Skin epidermis (tissue), 12 donors: ENCODE measurements at regions not wholly inside any gene's neighbourhood (a gene's known extent, or its start where the extent isn't known, plus 50 kb on each side); places are given as distances from the start of the nearest gene placed in this dataset.

ENCODE experiments used
- H3K27ac ChIP-seq, 21 experiments: fragments of 200-600 bp; sonication (generic) in 11 of 21; one replicate each; pipeline ENCODE4 v1.5.0; 2020; ENCODE audit warnings: mild to moderate bottlenecking in 3 of 21, inconsistent platforms in 2 of 21, moderate library complexity in 2 of 21
- H3K4me3 ChIP-seq, 7 experiments: fragments of 200-600 bp; sonication (generic) in 2 of 7; one replicate each; pipeline ENCODE4 v1.5.0; 2020; ENCODE audit warnings: inconsistent platforms in 2 of 7, mild to moderate bottlenecking in 2 of 7, moderate library complexity in 1 of 7

DNA sequence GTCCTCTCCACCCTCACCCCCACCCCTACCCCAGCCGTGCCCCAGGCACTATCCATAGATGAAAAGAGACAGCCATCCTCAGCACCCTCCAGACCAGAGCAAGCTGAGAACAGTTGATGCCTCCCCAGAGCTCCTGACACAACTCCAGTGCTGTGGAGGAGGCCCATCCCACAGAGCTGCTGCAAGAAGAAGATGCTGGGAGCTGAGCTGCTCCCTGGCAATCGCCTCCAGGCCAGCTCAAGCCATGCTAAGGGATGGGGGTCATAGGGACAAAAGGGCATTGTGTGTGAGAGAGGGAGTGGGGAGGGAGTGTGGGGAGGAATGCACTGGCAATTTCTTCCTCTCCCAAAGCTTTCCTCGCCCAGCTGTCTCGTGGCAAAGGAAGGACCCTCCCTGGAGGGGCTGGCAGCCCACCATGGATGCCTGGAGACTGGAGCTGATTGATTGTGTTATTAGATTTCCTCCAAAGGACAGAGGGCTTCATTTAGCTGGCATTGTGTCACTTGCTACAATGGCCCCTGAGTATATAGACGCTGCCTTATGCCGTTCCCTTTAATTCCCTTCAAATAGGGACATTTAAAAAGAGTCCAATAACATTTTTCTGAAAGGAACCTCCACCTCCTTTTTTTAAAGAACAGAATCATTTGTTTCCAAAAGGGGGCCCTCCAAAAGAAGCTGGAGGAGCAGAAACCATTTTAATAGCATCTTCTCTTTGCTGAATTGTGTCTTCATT is 476.4 kb downstream of the FOXO1 start:
- Histone ChIP-seq H3K4me3 (no peak overlapping the region), H3K27ac (peak overlapping the region in 19 of 21 experiments; percentile 30 to 92 (median 72))

DNA sequence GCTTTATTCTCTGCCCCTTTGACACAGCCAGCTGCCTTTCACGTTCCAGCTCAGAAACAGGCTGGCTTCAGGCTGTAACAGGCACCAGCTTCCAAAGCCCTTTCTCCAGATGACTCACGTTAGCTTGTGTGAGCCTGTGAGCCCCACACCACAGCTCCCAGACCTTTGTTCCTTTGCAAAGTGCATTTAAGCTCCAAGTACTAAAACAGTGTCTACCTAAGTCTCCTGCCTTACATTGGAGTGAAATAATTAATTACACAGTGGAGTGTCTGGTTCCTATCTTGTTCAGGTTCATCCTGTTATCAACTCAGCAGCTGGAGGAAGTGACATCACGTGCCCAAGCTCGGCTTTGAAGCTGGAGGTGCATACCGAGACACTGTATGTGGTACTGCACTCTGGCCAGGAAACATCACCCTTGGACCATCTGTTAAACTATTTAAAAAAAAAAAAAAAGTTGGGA is 475.8 kb downstream of the FOXO1 start:
- Histone ChIP-seq H3K4me3 (no peak overlapping the region), H3K27ac (peak overlapping the region in 19 of 21 experiments; percentile 39 to 92 (median 72))

DNA sequence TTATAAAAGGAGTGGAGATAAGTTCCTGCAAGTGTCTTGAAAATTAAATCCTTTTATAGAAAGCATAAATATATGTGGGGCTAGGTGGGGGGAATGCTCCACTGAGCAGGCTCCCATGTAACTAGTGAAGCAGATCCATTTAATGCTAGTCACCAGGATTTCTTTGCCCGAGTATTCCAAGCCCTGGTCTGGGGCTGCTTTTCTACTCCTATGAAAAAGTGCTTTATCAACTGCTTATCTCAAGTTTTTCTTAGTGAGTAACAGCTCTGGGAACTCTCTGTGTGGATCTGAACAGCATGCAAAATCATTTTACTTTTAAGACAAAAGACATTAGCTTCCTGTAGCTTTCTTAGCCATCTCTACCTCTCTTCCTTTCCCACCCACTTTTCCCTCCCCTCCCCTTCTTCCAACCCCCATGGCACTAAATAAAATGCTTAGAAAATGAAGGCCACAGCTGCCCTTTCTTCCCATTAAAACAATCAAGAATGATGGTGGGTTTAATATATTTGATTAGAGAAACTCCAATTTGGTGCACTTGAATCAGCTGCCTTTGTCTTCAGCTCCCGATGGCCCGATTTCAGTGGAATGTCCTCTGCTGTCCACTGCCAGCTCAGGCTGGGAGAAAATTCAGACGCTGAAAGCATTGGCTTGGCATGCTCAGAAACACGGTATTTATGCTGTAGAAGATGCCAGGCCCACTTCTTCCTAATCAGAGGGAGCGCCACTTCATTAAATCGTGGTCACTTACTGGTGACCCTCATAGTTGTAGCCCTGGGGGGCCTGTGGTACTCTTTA is 475.1 kb downstream of the FOXO1 start:
- peak overlapping the region in 18 of 21 experiments; percentile 14 to 92 (median 74) for H3K27ac ChIP-seq
- H3K4me3 ChIP-seq = no peak overlapping the region

DNA sequence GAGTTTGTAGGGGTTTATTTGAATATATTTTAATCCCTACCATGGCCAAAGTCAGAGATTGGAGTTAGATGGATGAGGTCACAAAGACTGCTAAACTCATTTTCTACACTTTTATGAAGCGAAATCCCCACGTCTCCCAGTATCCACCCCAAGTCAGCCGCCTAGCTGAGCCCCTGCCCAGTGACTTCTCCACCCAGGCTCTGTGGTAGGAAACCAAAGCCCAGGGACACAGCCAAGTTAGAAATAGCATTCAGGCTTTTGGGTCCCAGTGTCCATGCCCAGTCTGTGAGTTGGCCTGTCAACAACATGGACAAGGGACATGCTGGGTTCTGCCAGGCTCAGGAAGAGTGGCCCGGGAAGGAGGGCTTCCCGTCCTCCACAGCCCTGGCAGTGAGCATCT is 474.0 kb downstream of the FOXO1 start:
- Histone ChIP-seq H3K4me3 (no peak overlapping the region), H3K27ac (peak overlapping the region in 18 of 21 experiments; percentile 26 to 92 (median 80))

DNA sequence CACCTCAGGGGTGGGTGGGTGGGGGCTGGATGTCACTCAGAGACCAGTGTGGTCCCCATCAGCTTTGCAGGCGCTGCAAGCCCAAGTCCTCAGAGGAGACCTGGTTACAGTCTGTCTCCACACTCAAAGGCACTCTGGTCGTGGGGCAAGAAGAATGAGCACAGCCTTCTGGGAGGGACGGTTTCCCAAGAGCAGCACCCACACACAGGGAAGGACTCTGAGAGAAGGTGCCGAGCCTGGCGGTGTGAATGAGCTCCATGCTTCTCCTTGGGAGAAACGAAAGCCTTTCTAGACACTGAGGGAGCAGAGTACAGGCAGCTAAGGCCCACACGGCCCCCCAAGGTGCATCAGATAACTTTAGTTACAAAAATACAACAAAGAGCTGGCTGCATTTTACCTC is 473.6 kb downstream of the FOXO1 start:
- Histone ChIP-seq H3K27ac (peak overlapping the region in 19 of 21 experiments; percentile 11 to 92 (median 76)), H3K4me3 (no peak overlapping the region)

DNA sequence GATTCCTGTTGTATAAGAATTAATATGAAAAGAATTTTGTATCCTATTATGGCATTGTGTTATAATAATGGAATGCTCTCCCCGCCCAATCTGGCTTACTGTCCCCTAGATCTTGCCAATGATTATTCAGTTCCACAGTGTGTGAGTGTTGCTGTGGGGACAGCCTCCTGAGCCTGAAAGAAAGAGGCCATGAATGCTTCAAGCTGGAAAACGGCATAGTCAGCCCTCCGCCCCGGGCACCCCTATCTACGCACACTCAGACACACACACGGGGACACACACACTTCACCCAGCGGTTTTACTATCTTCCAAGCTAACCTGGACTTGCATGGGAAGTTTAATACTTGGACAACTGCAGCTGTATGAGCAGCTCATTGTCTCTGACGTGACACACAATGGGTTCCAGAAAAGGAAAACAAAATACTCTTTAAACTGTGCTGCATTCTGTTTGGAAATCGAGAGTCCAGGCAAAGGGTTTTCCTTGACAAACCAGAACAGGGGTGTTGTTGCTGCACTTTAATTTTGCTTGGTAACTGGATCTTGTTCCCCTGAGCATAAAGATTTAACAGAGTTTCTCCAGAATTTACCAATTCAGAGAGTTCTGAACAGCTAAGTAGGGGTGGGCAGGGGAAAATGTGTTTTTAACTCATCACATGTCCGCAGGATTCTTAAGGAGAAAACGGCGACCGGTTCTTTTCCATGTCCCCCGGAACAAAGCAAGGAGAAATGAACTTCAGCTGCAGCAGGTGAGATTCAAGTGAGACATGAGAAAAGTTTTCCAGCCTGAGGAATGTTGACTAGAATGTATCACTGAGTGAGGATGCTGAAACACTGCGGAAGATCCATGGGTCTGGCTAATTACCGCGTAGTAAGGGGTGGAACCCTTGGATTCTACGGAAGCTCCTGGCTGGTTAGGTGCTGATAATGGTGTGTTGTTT is 472.9 kb downstream of the FOXO1 start:
- peak overlapping the region in 1 of 7 experiments; percentile 3 for H3K4me3 ChIP-seq
- peak overlapping the region in 19 of 21 experiments; percentile 11 to 92 (median 76) for H3K27ac ChIP-seq

DNA sequence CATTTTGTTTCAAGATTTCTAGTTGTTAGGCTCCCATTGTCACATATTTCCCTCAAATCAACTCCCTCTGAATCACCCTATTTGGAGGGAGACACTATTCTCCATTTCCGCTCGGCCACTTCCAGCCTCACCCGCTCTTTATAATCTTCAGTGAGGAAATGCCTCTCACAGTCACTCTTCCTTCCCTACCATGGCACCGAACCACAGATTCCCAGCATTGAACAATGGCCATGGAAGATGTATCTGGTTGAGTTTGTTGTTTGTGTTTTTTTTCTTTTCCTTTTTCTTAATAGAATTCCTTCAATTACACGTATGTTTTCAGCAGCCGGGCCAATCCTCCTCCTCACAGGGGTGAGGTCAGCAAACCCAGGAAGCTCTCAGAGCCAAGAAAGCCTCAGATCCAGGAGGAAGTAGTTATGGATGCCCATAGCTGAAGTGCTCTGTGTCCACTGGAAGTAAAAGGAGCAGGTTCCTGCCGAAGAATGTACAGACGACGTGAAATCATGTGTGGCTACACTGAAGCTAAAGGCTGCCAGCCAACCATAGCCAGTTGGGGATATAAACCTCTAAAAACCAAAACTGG is 472.1 kb downstream of the FOXO1 start:
- peak overlapping the region in 1 of 7 experiments; percentile 3 for H3K4me3 ChIP-seq
- H3K27ac ChIP-seq = peak overlapping the region in 16 of 21 experiments; percentile 7 to 92 (median 78)

DNA sequence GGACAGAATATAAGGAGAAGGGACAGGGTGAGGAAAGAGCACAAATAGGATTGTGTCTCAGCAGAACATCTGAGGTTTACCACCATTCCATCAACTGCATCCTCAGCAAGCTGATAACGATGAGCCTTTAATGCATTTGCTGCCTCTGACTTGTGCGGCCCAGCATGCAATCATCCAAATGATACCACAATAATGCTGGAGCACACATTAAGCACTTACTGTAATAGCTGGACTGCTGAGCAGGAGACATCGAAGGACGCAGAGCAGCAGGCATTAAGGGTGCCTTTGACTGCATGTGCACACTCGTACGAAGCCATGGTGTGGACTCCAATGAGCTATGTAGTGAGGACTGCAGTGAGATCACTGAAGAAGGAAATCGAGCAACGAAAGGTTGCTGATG is 469.4 kb downstream of the FOXO1 start:
- H3K27ac ChIP-seq = no peak overlapping the region

DNA sequence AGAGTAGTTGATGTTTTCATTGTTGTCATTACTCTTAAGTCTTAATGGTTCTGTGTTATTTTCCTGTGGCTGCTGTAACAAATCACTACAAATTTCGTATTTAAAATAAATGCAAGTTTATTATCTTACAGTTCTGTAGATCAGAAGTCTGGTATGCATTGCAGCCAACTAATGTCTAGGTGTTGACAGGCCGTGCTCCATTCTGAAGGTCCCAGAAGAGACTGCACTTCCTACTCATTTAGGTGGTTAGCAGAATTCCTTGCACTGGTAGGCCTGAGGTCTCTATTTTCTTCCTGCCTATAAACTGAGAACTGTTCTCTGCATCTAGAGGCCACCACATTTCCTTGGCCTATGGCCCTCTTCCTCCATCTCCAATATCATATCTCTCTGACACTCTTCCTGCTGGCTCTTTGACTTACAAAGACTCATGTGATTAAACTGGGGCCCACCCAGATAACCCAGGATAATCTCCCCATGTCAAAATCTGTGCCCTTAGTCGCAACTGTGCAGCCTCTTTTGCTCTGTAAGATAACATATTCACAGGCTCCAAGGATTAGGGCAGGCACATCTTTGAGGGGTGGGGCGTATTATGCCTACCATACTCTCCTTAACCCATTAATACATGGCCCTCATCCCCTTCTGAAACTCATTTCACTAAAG is 468.4 kb downstream of the FOXO1 start:
- Histone ChIP-seq H3K4me3 (no peak overlapping the region), H3K27ac (no peak overlapping the region)

More for the DNA sequence above, 469.4 kb downstream of the FOXO1 start:
- no peak overlapping the region for H3K4me3 ChIP-seq

DNA sequence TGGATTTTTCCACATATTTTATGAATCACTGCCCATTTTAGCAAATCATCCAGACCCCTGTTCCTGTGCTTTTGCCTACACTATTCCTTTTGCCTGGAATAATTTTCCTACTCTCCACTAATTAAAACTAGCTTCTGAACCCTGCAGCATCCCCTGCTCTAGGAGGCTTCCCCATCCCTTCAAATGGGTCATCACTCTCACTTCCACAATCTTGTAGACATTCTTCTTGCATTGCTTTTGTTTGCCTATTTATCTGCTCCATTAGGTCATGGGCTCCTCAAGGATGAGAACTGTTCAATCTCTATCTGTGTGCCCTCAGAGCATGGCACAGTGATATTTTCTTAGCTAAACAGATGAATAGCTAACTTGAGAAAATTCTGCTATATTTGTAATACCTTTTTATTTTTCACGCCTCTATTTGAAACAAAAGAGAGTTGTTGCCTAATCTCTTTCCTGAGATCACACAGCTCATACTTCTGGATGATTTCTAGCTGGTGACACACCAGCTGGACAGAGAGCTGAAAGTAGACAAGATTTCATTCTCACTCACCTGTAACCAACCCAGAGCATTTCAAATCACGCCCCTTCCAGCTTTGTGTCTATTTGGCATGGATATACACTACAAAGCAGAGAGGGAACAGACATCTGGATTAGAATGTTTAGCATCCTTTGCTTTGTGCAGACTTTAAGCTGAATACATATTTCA is 466.0 kb downstream of the FOXO1 start:
- H3K27ac ChIP-seq = no peak overlapping the region
- no peak overlapping the region for H3K4me3 ChIP-seq

DNA sequence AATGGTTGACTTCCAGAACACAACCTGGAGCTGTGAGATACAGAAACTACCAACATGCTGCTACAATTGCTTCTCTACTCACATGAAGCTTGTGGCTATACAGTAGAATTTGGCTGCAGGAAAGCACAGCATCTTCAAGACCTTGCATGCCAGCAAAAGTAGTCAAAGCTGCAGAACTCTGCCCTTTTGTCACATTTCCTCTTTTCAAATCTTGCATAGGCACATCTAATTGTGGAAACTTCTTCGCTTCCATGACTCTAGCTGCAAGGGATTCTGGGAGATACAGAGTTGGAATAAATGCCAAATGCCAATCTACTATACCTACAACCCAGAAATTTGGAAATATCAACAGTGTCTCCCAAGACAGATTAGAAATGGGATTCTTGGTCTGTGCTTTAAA is 462.2 kb downstream of the FOXO1 start:
- Histone ChIP-seq H3K27ac (peak overlapping the region in 2 of 21 experiments; percentile 4 to 24), H3K4me3 (no peak overlapping the region)

DNA sequence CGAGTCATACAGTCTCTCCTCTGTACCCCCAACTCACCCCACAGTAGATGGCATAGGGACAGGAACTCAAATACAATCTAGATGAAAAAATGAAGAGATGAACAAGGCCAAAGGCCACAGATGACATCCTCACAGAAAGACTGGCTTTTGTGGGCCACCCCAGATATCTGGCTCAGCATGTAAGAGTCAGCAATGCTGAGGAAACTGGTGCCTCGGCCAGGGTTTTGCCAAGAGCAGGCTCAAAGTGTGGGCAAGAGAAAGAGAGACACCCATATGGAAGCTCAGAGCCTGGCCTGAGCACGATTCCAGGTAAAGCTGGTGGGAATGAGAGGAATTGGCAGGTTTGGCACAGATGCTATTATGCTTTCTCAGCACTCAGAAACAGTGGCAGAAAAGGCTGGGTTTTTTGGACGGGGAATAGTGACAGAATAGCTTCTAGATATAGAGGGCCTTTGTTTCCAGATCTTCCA is 460.6 kb downstream of the FOXO1 start:
- no peak overlapping the region for H3K4me3 ChIP-seq
- peak overlapping the region in 19 of 21 experiments; percentile 18 to 90 (median 75) for H3K27ac ChIP-seq

DNA sequence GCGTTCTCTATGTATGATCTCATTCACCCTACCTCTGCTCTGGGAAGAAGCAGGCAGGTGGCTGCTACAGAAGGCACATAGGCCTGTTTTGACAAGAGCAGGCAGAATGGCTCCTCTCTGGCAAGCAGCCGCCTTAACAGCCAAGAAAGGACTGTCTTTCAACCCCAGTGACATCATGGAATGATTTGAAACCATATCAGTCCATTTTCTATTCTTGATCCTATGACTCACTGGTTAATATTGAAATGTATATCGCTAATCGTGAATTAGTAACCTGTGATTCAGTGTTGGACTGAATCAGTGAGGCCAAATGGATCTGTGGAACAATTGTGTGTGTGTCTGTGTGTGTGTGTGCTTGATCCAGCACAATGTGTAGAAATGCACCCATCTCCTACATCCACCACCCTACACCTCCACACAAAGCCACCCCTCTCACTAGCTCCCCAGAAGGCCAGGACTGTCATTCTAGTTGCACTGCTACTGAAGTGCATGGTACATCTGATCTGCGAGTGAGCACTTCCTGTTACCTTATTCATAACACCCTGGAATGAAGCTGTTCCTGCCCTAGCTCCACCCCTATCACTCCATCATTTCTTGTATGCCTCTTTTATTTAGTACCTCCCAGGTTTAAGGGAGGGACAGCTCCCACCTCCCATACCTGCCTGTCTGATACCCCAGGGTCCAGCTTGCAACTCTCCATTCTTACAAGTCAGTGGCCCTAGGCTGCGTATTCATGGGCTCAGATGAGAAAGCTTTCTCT is 460.0 kb downstream of the FOXO1 start:
- H3K4me3 ChIP-seq = no peak overlapping the region
- H3K27ac ChIP-seq = peak overlapping the region in 20 of 21 experiments; percentile 23 to 90 (median 74)

DNA sequence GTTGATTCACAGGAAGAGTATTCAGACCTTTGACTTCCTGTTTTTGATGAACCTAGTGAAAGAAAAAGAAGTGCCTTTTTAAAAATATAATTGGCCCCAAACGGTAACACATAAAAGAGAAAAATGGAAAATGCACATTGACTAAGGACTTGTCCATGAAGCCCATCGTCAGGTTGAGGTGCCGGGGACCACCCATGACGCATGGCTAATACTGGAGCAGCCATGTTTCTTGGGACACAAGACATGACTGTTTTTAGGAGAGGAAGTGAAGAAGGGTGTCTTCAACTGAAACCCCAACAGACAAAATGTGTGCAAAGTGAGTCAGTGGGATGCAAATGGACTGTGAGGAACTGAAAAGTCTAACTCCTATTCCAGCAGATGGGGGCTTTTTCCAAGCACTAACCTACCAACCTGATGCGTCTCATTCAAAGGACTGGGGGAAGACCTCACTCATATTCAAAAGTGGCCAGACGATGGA is 459.4 kb downstream of the FOXO1 start:
- no peak overlapping the region for H3K4me3 ChIP-seq
- peak overlapping the region in 20 of 21 experiments; percentile 23 to 90 (median 74) for H3K27ac ChIP-seq

DNA sequence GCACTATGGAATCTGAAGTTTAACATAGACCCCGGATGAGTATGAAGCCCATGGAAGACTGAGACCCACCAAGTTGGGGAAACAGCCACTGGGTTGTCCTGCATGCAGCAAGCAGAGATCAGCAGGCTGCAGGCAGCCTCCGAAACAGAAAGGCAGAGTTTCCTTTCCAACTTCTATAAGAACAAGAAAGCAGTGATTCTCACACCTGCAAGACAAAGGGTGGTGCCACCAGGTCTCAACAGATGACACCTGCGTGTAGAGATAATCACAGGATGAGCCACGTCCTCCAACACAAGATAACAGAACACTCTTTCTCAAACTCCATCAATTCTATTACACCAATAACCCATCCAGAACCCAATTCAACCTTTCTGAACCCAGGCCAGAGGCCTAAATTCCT is 457.9 kb downstream of the FOXO1 start:
- no peak overlapping the region for H3K4me3 ChIP-seq
- H3K27ac ChIP-seq = peak overlapping the region in 2 of 21 experiments; percentile 9 to 47

DNA sequence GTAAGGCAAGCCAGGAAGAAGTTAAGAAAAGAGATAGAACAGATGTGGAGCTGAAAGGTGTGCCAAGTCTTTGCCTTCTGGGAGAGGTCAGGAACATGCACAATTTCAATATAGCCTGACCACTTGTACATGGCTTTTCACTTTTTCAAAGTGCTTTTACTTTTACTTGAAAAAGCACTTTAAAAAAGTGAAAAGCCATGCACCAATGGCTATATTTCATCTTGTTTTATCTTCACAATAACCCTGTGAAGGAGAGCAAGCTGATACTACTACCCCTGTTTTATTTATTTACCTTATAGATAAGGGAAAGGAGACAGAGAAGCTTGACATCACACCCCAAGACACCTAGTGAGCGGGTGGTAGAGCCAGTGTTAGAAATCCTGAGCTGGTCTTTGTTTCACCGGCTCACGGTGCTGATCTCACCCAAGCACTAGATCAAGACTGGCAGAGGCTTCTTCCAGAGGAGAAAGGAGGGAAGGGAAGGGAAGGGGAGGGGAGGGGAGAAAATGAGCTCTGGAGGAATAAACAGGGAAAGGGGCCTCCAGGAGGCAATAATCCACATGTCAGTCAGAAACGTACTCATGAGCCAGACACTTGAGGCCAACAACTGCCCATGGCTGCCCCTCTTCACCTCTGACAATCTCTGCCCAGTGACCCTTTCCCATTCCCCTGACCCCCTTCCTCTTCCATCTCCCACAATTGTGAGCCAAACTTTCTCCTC is 455.4 kb downstream of the FOXO1 start:
- Histone ChIP-seq H3K4me3 (no peak overlapping the region), H3K27ac (no peak overlapping the region)
